GM12878 (cell line): ENCODE measurements at regions not wholly inside any gene's neighbourhood (a gene's known extent, or its start where the extent isn't known, plus 50 kb on each side); places are given as distances from the start of the nearest gene placed in this dataset.

ENCODE experiments used
- ATF2 ChIP-seq: IDR thresholded peaks from 2 replicates; pipeline ENCODE4 v1.6.1; 2012; ENCODE audit warnings: low read length, inconsistent platforms
- CEBPB ChIP-seq, 2 experiments: fragments of 150-350 bp in 1 of 2; IDR thresholded peaks; 2 replicates each; pipeline ENCODE4 v1.6.1; 2012 to 2014; ENCODE audit warnings: low read depth in 2 of 2, low read length in 2 of 2, borderline replicate concordance in 1 of 2, inconsistent platforms in 1 of 2
- CTCF ChIP-seq, 3 experiments: IDR thresholded peaks in 2 of 3; conservative IDR thresholded peaks in 1 of 3; 2 replicates each; pipeline ENCODE4 v1.5.1; 2011; ENCODE audit warnings: low read depth in 3 of 3, low read length in 3 of 3, mild to moderate bottlenecking in 3 of 3, control low read depth in 2 of 3, moderate library complexity in 2 of 3, inconsistent platforms in 1 of 3, mixed read lengths in 1 of 3; ENCODE audit not compliant: control insufficient read depth in 2 of 3, insufficient read depth in 1 of 3; ENCODE audit errors: extremely low read depth in 1 of 3
- EP300 ChIP-seq, 2 experiments: fragments of 150-350 bp in 1 of 2; IDR thresholded peaks; 2 replicates each; pipeline ENCODE4 v1.6.1; 2011 to 2012; ENCODE audit warnings: low read depth in 2 of 2, low read length in 2 of 2, borderline replicate concordance in 1 of 2, improper control_type of control experiment in 1 of 2, inconsistent platforms in 1 of 2; ENCODE audit not compliant: control insufficient read depth in 1 of 2
- FOXM1 ChIP-seq: IDR thresholded peaks from 2 replicates; pipeline ENCODE4 v1.6.1; 2012; ENCODE audit warnings: low read depth, mild to moderate bottlenecking, inconsistent platforms, low read length, moderate library complexity
- JUND ChIP-seq: IDR thresholded peaks from 2 replicates; pipeline ENCODE4 v1.6.1; 2012; ENCODE audit warnings: low read depth, mild to moderate bottlenecking, low read length, improper control_type of control experiment, moderate library complexity
- MXI1 ChIP-seq: fragments of 150-350 bp; IDR thresholded peaks from 2 replicates; pipeline ENCODE4 v1.6.1; 2011; ENCODE audit warnings: low read depth, mild to moderate bottlenecking, inconsistent platforms, low read length, improper control_type of control experiment
- POU2F2 ChIP-seq: IDR thresholded peaks from 3 replicates; pipeline ENCODE4 v1.6.1; 2011; ENCODE audit warnings: low read depth, mild to moderate bottlenecking, low read length, borderline replicate concordance
- SMAD1 ChIP-seq: fragments of 450-650 bp; IDR thresholded peaks from 2 replicates; pipeline ENCODE4 v1.6.1; 2018; ENCODE audit warnings: mild to moderate bottlenecking, low read depth; ENCODE audit not compliant: partially characterized antibody

- no peak for TF ChIP-seq SMAD1
- TF ChIP-seq FOXM1, result no peak
- TF ChIP-seq CTCF (IDR thresholded peaks at IDR 0.05 in 2 of 3, conservative IDR thresholded peaks at IDR 0.05 in 1 of 3; ENCODE audit: control insufficient read depth in 2 of 3, extremely low read depth in 1 of 3, insufficient read depth in 1 of 3, low read depth in 3 of 3, low read length in 3 of 3), result no peak
- TF ChIP-seq POU2F2, result no peak
- no peak for TF ChIP-seq ATF2
- no peak for TF ChIP-seq CEBPB (IDR thresholded peaks at IDR 0.05; ENCODE audit: borderline replicate concordance in 1 of 2, low read depth in 2 of 2, low read length in 2 of 2)
- TF ChIP-seq MXI1, result no peak
- no peak for TF ChIP-seq EP300 (IDR thresholded peaks at IDR 0.05; ENCODE audit: borderline replicate concordance in 1 of 2, control insufficient read depth in 1 of 2, low read depth in 2 of 2, low read length in 2 of 2)
- no peak for TF ChIP-seq JUND
Measured at GRCh38 chr3:79917561-79917960, 149.8 kb upstream of the ROBO1 start.
